H1 (cell line): ENCODE measurements at regions not wholly inside any gene's neighbourhood (a gene's known extent, or its start where the extent isn't known, plus 50 kb on each side); places are given as distances from the start of the nearest gene placed in this dataset.

Experiments
- BRCA1 ChIP-seq: IDR thresholded peaks from 2 replicates; pipeline ENCODE4 v1.6.1; 2012; ENCODE audit warnings: low read depth, low read length, improper control_type of control experiment
- RXRA ChIP-seq: IDR thresholded peaks from 2 replicates; pipeline ENCODE4 v1.6.1; 2011; ENCODE audit warnings: low read depth, mild to moderate bottlenecking, low read length, moderate library complexity; ENCODE audit not compliant: insufficient read depth
- SIX5 ChIP-seq: IDR thresholded peaks from 2 replicates; pipeline ENCODE4 v1.6.1; 2011; ENCODE audit warnings: mild to moderate bottlenecking, low read depth, low read length
- SP4 ChIP-seq: IDR thresholded peaks from 2 replicates; pipeline ENCODE4 v1.6.1; 2012; ENCODE audit warnings: low read length, inconsistent platforms
- TAF7 ChIP-seq: optimal IDR thresholded peaks from 2 replicates; pipeline ENCODE3; 2011; ENCODE audit warnings: low read depth, mild to moderate bottlenecking, inconsistent platforms, low read length, moderate library complexity, borderline replicate concordance
- YY1 ChIP-seq: IDR thresholded peaks from 2 replicates; pipeline ENCODE4 v1.6.1; 2011; ENCODE audit warnings: low read depth, mild to moderate bottlenecking, low read length
- TF ChIP-seq, protein P1 (sequence below): IDR thresholded peaks from 2 replicates; pipeline ENCODE4 v1.6.1; 2011; ENCODE audit warnings: low read length, improper control_type of control experiment

DNA sequence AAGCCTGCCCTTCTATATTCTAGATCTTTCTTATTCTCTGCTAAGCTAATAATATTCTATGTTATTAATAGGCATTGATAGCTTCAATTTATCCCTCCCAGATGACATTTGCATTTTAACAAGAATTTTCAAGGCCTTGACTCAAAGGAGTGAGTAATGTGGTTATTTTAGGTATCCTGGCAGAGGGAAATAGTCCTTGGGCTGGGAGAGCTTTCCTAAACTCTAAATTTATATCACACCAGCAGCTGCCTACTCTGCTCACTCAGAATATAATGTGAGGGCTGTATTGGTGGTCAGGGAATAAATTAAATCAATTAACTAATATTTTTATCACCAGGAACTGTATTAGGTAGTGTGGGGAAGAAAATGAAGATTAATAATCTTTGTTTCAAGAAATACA lies 74.8 kb upstream of the ADAM23 start (continued):
- TF ChIP-seq, protein P1, sequence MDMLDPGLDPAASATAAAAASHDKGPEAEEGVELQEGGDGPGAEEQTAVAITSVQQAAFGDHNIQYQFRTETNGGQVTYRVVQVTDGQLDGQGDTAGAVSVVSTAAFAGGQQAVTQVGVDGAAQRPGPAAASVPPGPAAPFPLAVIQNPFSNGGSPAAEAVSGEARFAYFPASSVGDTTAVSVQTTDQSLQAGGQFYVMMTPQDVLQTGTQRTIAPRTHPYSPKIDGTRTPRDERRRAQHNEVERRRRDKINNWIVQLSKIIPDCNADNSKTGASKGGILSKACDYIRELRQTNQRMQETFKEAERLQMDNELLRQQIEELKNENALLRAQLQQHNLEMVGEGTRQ, result no peak
- TF ChIP-seq BRCA1 (no peak), SIX5 (no peak), TAF7 (no peak), SP4 (no peak), RXRA (no peak), YY1 (no peak)
